Eye (tissue), 1 donor: ENCODE measurements at regions not wholly inside any gene's neighbourhood (a gene's known extent, or its start where the extent isn't known, plus 50 kb on each side); places are given as distances from the start of the nearest gene placed in this dataset.
"Not testable (repeated sequence)": the region's sequence is repeated elsewhere in the genome, so short reads cannot be mapped to it uniquely, and the experiment has no call there.

Experiments used
- DNase-seq: peaks from one replicate; pipeline ENCODE4 v3.0.0-alpha.2; 2015

- DNase-seq = no peak
Measured at GRCh38 chr1:181204530-181204929, 116.0 kb downstream of the IER5 start.

- no peak for DNase-seq
Measured at GRCh38 chr1:181205901-181206300, 117.4 kb downstream of the IER5 start.

- no peak for DNase-seq
Measured at GRCh38 chr1:181206513-181206912, 118.0 kb downstream of the IER5 start.

GRCh38 chr1:181206979-181207790 lies 118.7 kb downstream of the IER5 start:
- no peak for DNase-seq

GRCh38 chr1:181208083-181208482 lies 119.6 kb downstream of the IER5 start:
- no peak for DNase-seq

- peak; percentile 74 for DNase-seq
Measured at GRCh38 chr1:181208967-181209366, 120.5 kb downstream of the IER5 start.

GRCh38 chr1:181213056-181213455 lies 124.6 kb downstream of the IER5 start:
- DNase-seq = no peak

GRCh38 chr1:181216591-181216994 lies 128.1 kb downstream of the IER5 start:
- no peak for DNase-seq

- DNase-seq = no peak
Measured at GRCh38 chr1:181219938-181220337, 131.4 kb downstream of the IER5 start.

GRCh38 chr1:181221078-181221477 lies 132.6 kb downstream of the IER5 start:
- DNase-seq = no peak

GRCh38 chr1:181222972-181223505 lies 134.5 kb downstream of the IER5 start:
- no peak for DNase-seq

GRCh38 chr1:181226728-181227127 lies 138.2 kb downstream of the IER5 start:
- not testable (repeated sequence) for DNase-seq

- no peak for DNase-seq
Measured at GRCh38 chr1:181239086-181239485, 150.6 kb downstream of the IER5 start.

GRCh38 chr1:181246320-181246719 lies 157.8 kb downstream of the IER5 start:
- not testable (repeated sequence) for DNase-seq

- DNase-seq = peak; percentile 40
Measured at GRCh38 chr1:181248361-181248760, 159.9 kb downstream of the IER5 start.

- no peak for DNase-seq
Measured at GRCh38 chr1:181249186-181249585, 160.7 kb downstream of the IER5 start.

GRCh38 chr1:181250038-181250437 lies 161.5 kb downstream of the IER5 start:
- DNase-seq = peak; percentile 44

- no peak for DNase-seq
Measured at GRCh38 chr1:181251001-181251712, 162.7 kb downstream of the IER5 start.

- DNase-seq = no peak
Measured at GRCh38 chr1:181251713-181252075, 163.2 kb downstream of the IER5 start.

- not testable (repeated sequence) for DNase-seq
Measured at GRCh38 chr1:181253601-181254000, 165.1 kb downstream of the IER5 start.

- DNase-seq = no peak
Measured at GRCh38 chr1:181255270-181255929, 166.9 kb downstream of the IER5 start.

GRCh38 chr1:181257117-181257516 lies 168.6 kb downstream of the IER5 start:
- no peak for DNase-seq

GRCh38 chr1:181259026-181259745 lies 170.7 kb downstream of the IER5 start:
- peak; percentile 33 for DNase-seq
